Kidney (tissue), 13 donors: ENCODE measurements at regions not wholly inside any gene's neighbourhood (a gene's known extent, or its start where the extent isn't known, plus 50 kb on each side); places are given as distances from the start of the nearest gene placed in this dataset.

Experiments used
- DNase-seq, 5 donors: peaks; one replicate each; pipeline ENCODE4 v3.0.0-alpha.2; 2013 to 2020
- FAIRE-seq: peaks from 2 replicates; lab custom pipeline; 2012; peaks lifted over from hg19 to GRCh38; lab: Jason Lieb, UNC
- H3K27ac ChIP-seq, 2 donors: one replicate each; pipeline ENCODE4 v1.7.0; 2013; ENCODE audit warnings: low read depth in 2 of 2, low read length in 2 of 2, inconsistent platforms in 1 of 2
- H3K27me3 ChIP-seq: one replicate; pipeline ENCODE4 v1.7.1; 2013; ENCODE audit warnings: low read length, inconsistent platforms; ENCODE audit not compliant: control insufficient read depth, insufficient read depth
- H3K36me3 ChIP-seq, 3 donors: one replicate each; pipeline versions ENCODE4 v1.7.0 to v1.7.1; 2013; ENCODE audit warnings: low read length in 3 of 3, control low read depth in 1 of 3, inconsistent platforms in 1 of 3; ENCODE audit not compliant: insufficient read depth in 3 of 3, control insufficient read depth in 2 of 3
- H3K4me1 ChIP-seq, 3 donors: one replicate each; pipeline versions ENCODE4 v1.7.0 to v1.7.1; 2013; ENCODE audit warnings: low read length in 3 of 3, inconsistent platforms in 1 of 3, low read depth in 1 of 3; ENCODE audit not compliant: control insufficient read depth in 2 of 3, insufficient read depth in 2 of 3
- H3K4me3 ChIP-seq, 3 donors: one replicate each; pipeline versions ENCODE4 v1.7.0 to v1.8.1; 2013; ENCODE audit warnings: low read length in 3 of 3, control low read depth in 1 of 3, inconsistent platforms in 1 of 3
- H3K9ac ChIP-seq, 3 donors: one replicate each; pipeline versions ENCODE4 v1.7.0 to v1.7.1; 2013; ENCODE audit warnings: low read length in 3 of 3, control low read depth in 1 of 3, inconsistent platforms in 1 of 3
- H3K9me3 ChIP-seq, 3 donors: one replicate each; pipeline versions ENCODE4 v1.7.0 to v1.7.1; 2013; ENCODE audit warnings: low read length in 3 of 3, control low read depth in 1 of 3, inconsistent platforms in 1 of 3; ENCODE audit not compliant: control insufficient read depth in 2 of 3, insufficient read depth in 1 of 3
- intact Hi-C: fragments of 100-400 bp; cut with DNase I; formaldehyde crosslinking; loops from one replicate; pipeline ENCODE4 v1.11.1; 2022
- TF ChIP-seq, protein P1 (sequence below): IDR thresholded peaks from 3 replicates; pipeline ENCODE4 v1.5.1; 2012; ENCODE audit warnings: mild to moderate bottlenecking, moderate library complexity, borderline replicate concordance; ENCODE audit not compliant: insufficient read depth; ENCODE audit errors: extremely low read depth
- donor health status: control.
- donor health status: control.
- donor health status: control.
- donor health status: control.
- donor health status: control.
- donor health status: DM: yes; HTN: yes; CAD: no.
- donor health status: Normal renal cell carcinoma (clear cell type).

DNA sequence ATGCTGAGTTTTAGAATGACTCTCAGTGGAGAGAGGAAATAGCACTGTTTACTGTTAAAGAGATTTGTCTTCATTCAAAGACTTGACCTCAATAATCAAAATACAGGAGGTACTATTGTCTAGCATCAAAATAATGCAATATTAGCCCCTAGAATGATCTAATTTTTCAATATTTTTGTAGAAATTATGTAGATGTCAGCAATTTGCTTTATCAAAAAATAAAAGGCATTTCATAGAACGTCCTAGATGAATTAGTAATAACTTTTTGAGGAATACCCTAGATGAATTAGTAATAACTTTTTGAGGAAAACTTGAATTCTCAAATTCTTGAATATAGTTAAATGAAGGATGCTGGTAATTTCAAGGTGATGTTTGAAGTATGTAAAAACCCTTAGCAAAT is 1252.1 kb upstream of the CADM2 start:
- Histone ChIP-seq H3K36me3 (no peaks in the 10 kb centered on the region), H3K4me3 (no peak overlapping the region), H3K9ac (no peak overlapping the region), H3K27ac (no peak overlapping the region), H3K4me1 (no peaks in the 10 kb centered on the region), H3K27me3 (no peaks in the 10 kb centered on the region), H3K9me3 (no peaks in the 10 kb centered on the region)
- FAIRE-seq (no peak), DNase-seq (no peak)
- intact Hi-C loops = no loop called here
- TF ChIP-seq, protein P1, sequence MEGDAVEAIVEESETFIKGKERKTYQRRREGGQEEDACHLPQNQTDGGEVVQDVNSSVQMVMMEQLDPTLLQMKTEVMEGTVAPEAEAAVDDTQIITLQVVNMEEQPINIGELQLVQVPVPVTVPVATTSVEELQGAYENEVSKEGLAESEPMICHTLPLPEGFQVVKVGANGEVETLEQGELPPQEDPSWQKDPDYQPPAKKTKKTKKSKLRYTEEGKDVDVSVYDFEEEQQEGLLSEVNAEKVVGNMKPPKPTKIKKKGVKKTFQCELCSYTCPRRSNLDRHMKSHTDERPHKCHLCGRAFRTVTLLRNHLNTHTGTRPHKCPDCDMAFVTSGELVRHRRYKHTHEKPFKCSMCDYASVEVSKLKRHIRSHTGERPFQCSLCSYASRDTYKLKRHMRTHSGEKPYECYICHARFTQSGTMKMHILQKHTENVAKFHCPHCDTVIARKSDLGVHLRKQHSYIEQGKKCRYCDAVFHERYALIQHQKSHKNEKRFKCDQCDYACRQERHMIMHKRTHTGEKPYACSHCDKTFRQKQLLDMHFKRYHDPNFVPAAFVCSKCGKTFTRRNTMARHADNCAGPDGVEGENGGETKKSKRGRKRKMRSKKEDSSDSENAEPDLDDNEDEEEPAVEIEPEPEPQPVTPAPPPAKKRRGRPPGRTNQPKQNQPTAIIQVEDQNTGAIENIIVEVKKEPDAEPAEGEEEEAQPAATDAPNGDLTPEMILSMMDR = no peak

DNA sequence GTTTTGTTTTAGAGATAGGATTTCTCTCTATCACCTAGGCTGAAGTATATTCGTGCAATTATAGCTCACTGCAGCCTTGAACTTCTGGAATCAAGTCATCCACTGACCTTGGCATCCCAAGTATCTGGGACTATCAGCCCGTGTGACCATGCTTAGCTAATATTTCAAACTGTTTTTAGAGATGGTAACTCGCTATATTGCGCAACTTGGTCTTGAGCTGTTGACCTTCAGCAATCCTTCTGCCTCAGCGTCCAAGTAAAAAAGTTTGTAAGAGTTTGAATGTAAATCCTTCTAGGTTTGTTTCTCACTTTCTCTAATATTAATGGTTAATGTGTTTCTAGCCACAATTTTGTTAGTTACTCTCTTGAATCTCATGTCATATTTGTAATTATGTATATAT is 1243.5 kb upstream of the CADM2 start:
- FAIRE-seq (no peak), DNase-seq (no peak)
- intact Hi-C loops = no loop called here
- Histone ChIP-seq H3K9ac (no peak overlapping the region), H3K9me3 (no peaks in the 10 kb centered on the region), H3K4me3 (no peak overlapping the region), H3K36me3 (no peaks in the 10 kb centered on the region), H3K27me3 (no peaks in the 10 kb centered on the region), H3K27ac (no peak overlapping the region), H3K4me1 (no peaks in the 10 kb centered on the region)
- TF ChIP-seq, protein P1 = no peak

DNA sequence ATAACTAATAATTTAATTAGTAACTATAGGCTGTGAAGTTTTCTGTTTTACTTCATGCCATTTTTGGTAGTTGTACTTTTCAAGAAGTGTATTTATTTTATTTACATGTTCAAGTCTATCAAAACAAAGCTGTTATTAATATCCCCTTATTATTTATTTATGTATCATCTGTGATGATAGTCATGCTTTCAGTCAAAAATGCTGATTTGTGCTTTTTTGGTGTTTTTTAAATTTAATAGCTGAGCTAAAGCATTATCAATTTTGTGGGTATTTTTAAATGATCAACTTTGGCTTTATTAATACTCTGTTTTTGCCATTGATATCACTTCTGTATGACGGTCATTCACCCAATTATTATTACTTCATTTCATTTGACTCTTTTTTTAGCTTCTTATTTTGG is 1229.2 kb upstream of the CADM2 start:
- intact Hi-C loops = no loop called here
- no peak overlapping the region for H3K9ac ChIP-seq
- FAIRE-seq = no peak
- TF ChIP-seq, protein P1 = no peak
- H3K4me3 ChIP-seq = no peak overlapping the region
- no peak overlapping the region for H3K27ac ChIP-seq
- H3K9me3 ChIP-seq = peaks cover 0 to 7% (median 2%) of the 10 kb centered on the region in 3 donors
- DNase-seq = no peak
- no peaks in the 10 kb centered on the region for H3K27me3 ChIP-seq
- H3K36me3 ChIP-seq = no peaks in the 10 kb centered on the region
- H3K4me1 ChIP-seq = no peaks in the 10 kb centered on the region

DNA sequence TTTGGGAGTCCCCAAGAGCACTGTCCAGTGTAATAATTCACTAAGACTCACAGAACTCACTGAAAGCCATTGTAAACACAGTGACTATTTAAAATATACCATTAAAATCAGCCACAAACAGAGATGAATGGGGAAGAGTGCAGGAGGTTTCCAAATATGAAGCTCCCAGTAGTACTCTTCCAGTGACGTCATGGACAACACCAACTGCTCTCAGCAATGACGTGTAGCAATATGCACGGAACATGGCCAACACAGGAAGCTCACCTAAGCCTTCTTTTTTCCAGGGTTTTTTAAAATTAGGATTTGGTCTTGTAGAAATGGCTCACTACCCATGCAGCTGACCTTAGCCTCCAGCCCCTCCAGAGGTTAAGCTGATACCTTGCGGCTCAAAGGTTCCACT is 1224.1 kb upstream of the CADM2 start:
- FAIRE-seq (no peak), DNase-seq (no peak)
- TF ChIP-seq, protein P1 = no peak
- no peak overlapping the region for H3K27ac ChIP-seq
- intact Hi-C loops = no loop called here
- no peaks in the 10 kb centered on the region for H3K27me3 ChIP-seq
- H3K9me3 ChIP-seq = no peaks in the 10 kb centered on the region
- no peaks in the 10 kb centered on the region for H3K4me1 ChIP-seq
- H3K4me3 ChIP-seq = no peak overlapping the region
- H3K36me3 ChIP-seq = no peaks in the 10 kb centered on the region
- no peak overlapping the region for H3K9ac ChIP-seq
